Left ventricle myocardium inferior (tissue), 1 donor: ENCODE measurements at regions not wholly inside any gene's neighbourhood (a gene's known extent, or its start where the extent isn't known, plus 50 kb on each side); places are given as distances from the start of the nearest gene placed in this dataset.
"Not testable (repeated sequence)": the region's sequence is repeated elsewhere in the genome, so short reads cannot be mapped to it uniquely, and the experiment has no call there.

Experiments
- DNase-seq: peaks from one replicate; pipeline ENCODE4 v3.0.0-alpha.2; 2020
- H3K27ac ChIP-seq: fragments of 200-600 bp; replicated peaks from 2 replicates; pipeline ENCODE4 v1.8.0; 2021
- H3K27me3 ChIP-seq: fragments of 200-600 bp; 2 replicates; pipeline ENCODE4 v1.8.0; 2021; ENCODE audit warnings: low read depth
- H3K36me3 ChIP-seq: fragments of 200-600 bp; 2 replicates; pipeline ENCODE4 v1.8.0; 2021
- H3K4me1 ChIP-seq: fragments of 200-600 bp; 2 replicates; pipeline ENCODE4 v1.8.0; 2021
- H3K4me3 ChIP-seq: fragments of 200-600 bp; 2 replicates; pipeline ENCODE4 v1.8.0; 2021; ENCODE audit warnings: mild to moderate bottlenecking, moderate library complexity
- H3K9me3 ChIP-seq: fragments of 200-600 bp; replicated peaks from 2 replicates; pipeline ENCODE4 v1.8.0; 2021
- CTCF ChIP-seq: fragments of 200-600 bp; IDR thresholded peaks from 2 replicates; pipeline ENCODE4 v1.8.0; 2021; ENCODE audit warnings: antibody characterized with exemption, mild to moderate bottlenecking, borderline replicate concordance
- intact Hi-C: fragments of 100-400 bp; cut with micrococcal nuclease; formaldehyde crosslinking; loops from one replicate; pipeline ENCODE4 v1.11.0; 2022
- donor health status: DM: no; HTN: yes; CAD: no; lungs with severe emphysema.

- DNase-seq, result no peak
- Histone ChIP-seq H3K4me1 (no peaks in the 10 kb centered on the region), H3K27ac (no peak overlapping the region), H3K4me3 (no peak overlapping the region), H3K36me3 (no peaks in the 10 kb centered on the region), H3K27me3 (no peaks in the 10 kb centered on the region), H3K9me3 (no peaks in the 10 kb centered on the region)
- no peak for TF ChIP-seq CTCF
- intact Hi-C loops, result no loop called here
Measured at GRCh38 chr6:21791581-21791980, 198.0 kb downstream of the SOX4 start.

GRCh38 chr6:21792177-21792576 lies 198.6 kb downstream of the SOX4 start:
- Histone ChIP-seq H3K27ac (no peak overlapping the region), H3K36me3 (no peaks in the 10 kb centered on the region), H3K4me1 (no peaks in the 10 kb centered on the region), H3K9me3 (no peaks in the 10 kb centered on the region), H3K4me3 (no peak overlapping the region), H3K27me3 (no peaks in the 10 kb centered on the region)
- intact Hi-C loops, result no loop called here
- no peak for TF ChIP-seq CTCF
- DNase-seq, result no peak

DNA sequence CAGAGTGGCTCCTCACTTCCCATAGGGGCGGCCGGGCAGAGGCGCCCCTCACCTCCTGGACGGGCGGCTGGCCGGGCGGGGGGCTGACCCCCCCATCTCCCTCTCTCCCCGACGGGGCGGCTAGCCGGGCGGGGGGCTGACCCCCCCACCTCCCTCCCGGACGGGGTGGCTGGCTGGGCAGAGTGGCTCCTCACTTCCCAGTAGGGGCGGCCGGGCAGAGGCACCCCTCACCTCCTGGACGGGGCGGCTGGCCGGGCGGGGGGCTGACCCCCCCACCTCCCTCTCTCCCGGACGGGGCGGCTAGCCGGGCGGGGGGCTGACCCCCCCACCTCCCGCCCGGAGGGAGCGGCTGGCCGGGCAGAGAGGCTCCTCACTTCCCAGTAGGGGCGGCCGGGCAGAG lies 203.4 kb downstream of the SOX4 start:
- H3K27me3 ChIP-seq, H3K9me3 ChIP-seq, DNase-seq, intact Hi-C loops, H3K4me3 ChIP-seq, H3K4me1 ChIP-seq, H3K27ac ChIP-seq, H3K36me3 ChIP-seq: not testable (repeated sequence)

- peaks cover 16% of the 10 kb centered on the region for H3K4me1 ChIP-seq
- H3K9me3 ChIP-seq, result no peaks in the 10 kb centered on the region
- no peak for DNase-seq
- no peak for TF ChIP-seq CTCF
- intact Hi-C loops, result no loop called here
- H3K36me3 ChIP-seq, result no peaks in the 10 kb centered on the region
- no peak overlapping the region for H3K27ac ChIP-seq
- no peak overlapping the region for H3K4me3 ChIP-seq
- no peaks in the 10 kb centered on the region for H3K27me3 ChIP-seq
Measured at GRCh38 chr6:21798468-21798867, 204.9 kb downstream of the SOX4 start.

GRCh38 chr6:21800330-21800729 lies 206.8 kb downstream of the SOX4 start:
- H3K4me1 ChIP-seq, result peaks cover 16% of the 10 kb centered on the region
- DNase-seq, result no peak
- H3K9me3 ChIP-seq, result no peaks in the 10 kb centered on the region
- H3K4me3 ChIP-seq, result no peak overlapping the region
- no peak for TF ChIP-seq CTCF
- no peak overlapping the region for H3K27ac ChIP-seq
- no peaks in the 10 kb centered on the region for H3K27me3 ChIP-seq
- H3K36me3 ChIP-seq, result no peaks in the 10 kb centered on the region
- intact Hi-C loops, result no loop called here

DNA sequence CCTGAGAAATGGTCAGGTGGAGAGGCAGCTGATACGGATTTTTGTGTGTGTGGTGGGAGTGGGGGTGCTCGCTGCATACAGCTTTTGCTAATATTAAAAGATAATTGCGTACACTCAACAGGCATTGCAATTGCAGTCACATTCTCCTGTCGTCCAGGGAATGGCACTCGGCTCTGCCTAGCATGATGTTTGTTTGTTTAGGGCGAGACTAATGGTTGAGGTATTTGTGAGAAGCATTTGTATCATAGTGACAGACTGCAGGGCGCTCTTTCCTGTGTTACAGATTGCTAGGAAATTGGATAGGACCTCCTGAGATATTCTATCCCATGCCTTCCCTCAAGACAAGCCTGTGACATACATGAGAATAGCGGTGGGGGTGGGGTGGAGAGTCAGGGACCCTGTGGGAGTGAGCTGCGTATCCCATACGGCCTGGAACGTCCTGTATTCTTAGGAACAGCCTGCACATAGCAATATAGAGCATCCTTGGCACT lies 207.4 kb downstream of the SOX4 start:
- DNase-seq, result no peak
- TF ChIP-seq CTCF, result no peak
- Histone ChIP-seq H3K27ac (peak overlapping the region; percentile 68), H3K36me3 (no peaks in the 10 kb centered on the region), H3K9me3 (no peaks in the 10 kb centered on the region), H3K4me3 (no peak overlapping the region), H3K27me3 (no peaks in the 10 kb centered on the region), H3K4me1 (peaks cover 16% of the 10 kb centered on the region)
- intact Hi-C loops, result no loop called here
